H9 (cell line): ENCODE measurements at regions not wholly inside any gene's neighbourhood (a gene's known extent, or its start where the extent isn't known, plus 50 kb on each side); places are given as distances from the start of the nearest gene placed in this dataset.

Experiments used
- DNase-seq: peaks from one replicate; pipeline ENCODE4 v3.0.0-alpha.2; 2017
- H2AFZ ChIP-seq: one replicate; pipeline ENCODE4 v1.6.1; 2013; ENCODE audit warnings: mild to moderate bottlenecking, low read length, control low read depth, moderate library complexity
- H2AK5ac ChIP-seq: 2 replicates; pipeline ENCODE4 v1.6.1; 2013; ENCODE audit warnings: low read length, control low read depth, mixed read lengths; ENCODE audit not compliant: insufficient read length
- H2BK120ac ChIP-seq: one replicate; pipeline ENCODE4 v1.6.1; 2013; ENCODE audit warnings: low read depth, mild to moderate bottlenecking, low read length, control low read depth, inconsistent platforms; ENCODE audit not compliant: poor library complexity, severe bottlenecking
- H2BK12ac ChIP-seq: 2 replicates; pipeline ENCODE4 v1.6.1; 2013; ENCODE audit warnings: low read length, control low read depth, mixed read lengths, low read depth; ENCODE audit not compliant: insufficient read length
- H2BK15ac ChIP-seq: 2 replicates; pipeline ENCODE4 v1.6.1; 2013; ENCODE audit warnings: low read depth, low read length, control low read depth
- H2BK20ac ChIP-seq: one replicate; pipeline ENCODE4 v1.6.1; 2013; ENCODE audit warnings: low read depth, mild to moderate bottlenecking, low read length, control low read depth, inconsistent platforms; ENCODE audit not compliant: poor library complexity, severe bottlenecking
- H2BK5ac ChIP-seq: 2 replicates; pipeline ENCODE4 v1.6.1; 2013; ENCODE audit warnings: low read length, control low read depth, mixed read lengths; ENCODE audit not compliant: insufficient read length
- H3K14ac ChIP-seq: 2 replicates; pipeline ENCODE4 v1.6.1; 2013; ENCODE audit warnings: low read length, control low read depth; ENCODE audit not compliant: insufficient read depth
- H3K18ac ChIP-seq: 2 replicates; pipeline ENCODE4 v1.6.1; 2013; ENCODE audit warnings: low read depth, mild to moderate bottlenecking, mixed read lengths, low read length, control low read depth; ENCODE audit not compliant: insufficient read length
- H3K23ac ChIP-seq: 2 replicates; pipeline ENCODE4 v1.6.1; 2013; ENCODE audit warnings: low read length, control low read depth, mixed read lengths, low read depth; ENCODE audit not compliant: insufficient read length
- H3K23me2 ChIP-seq: 2 replicates; pipeline ENCODE4 v1.6.1; 2013; ENCODE audit warnings: low read depth, mild to moderate bottlenecking, mixed read lengths, low read length, control low read depth; ENCODE audit not compliant: insufficient read length, poor library complexity, severe bottlenecking
- H3K27ac ChIP-seq: 2 replicates; pipeline ENCODE4 v1.5.1; 2013; ENCODE audit warnings: low read length, control low read depth, mixed read lengths, low read depth; ENCODE audit not compliant: insufficient read length
- H3K27me3 ChIP-seq: 2 replicates; pipeline ENCODE4 v1.6.1; 2013; ENCODE audit warnings: low read length, control low read depth, inconsistent platforms; ENCODE audit not compliant: insufficient read depth
- H3K4ac ChIP-seq: 2 replicates; pipeline ENCODE4 v1.6.1; 2013; ENCODE audit warnings: low read depth, mild to moderate bottlenecking, control low read depth, inconsistent platforms, low read length, moderate library complexity
- H3K4me1 ChIP-seq: 2 replicates; pipeline ENCODE4 v1.6.1; 2013; ENCODE audit warnings: low read length, control low read depth, inconsistent platforms; ENCODE audit not compliant: insufficient read depth
- H3K4me2 ChIP-seq: 2 replicates; pipeline ENCODE4 v1.6.1; 2013; ENCODE audit warnings: low read length, control low read depth, mixed read lengths; ENCODE audit not compliant: insufficient read length, insufficient read depth
- H3K56ac ChIP-seq: 2 replicates; pipeline ENCODE4 v1.6.1; 2013; ENCODE audit warnings: low read depth, mild to moderate bottlenecking, mixed read lengths, low read length, control low read depth; ENCODE audit not compliant: insufficient read length
- H3K79me1 ChIP-seq: 2 replicates; pipeline ENCODE4 v1.6.1; 2013; ENCODE audit warnings: low read depth, mild to moderate bottlenecking, moderate library complexity, low read length, control low read depth, inconsistent platforms; ENCODE audit not compliant: insufficient read depth, poor library complexity, severe bottlenecking
- H3K79me2 ChIP-seq: 2 replicates; pipeline ENCODE4 v1.6.1; 2013; ENCODE audit warnings: low read length, control low read depth, inconsistent platforms; ENCODE audit not compliant: insufficient read depth
- H3K9ac ChIP-seq: 2 replicates; pipeline ENCODE4 v1.6.1; 2013; ENCODE audit warnings: low read length, control low read depth, mixed read lengths; ENCODE audit not compliant: insufficient read length; ENCODE audit errors: extremely low read depth
- H3K9me3 ChIP-seq: one replicate; pipeline ENCODE4 v1.6.1; 2013; ENCODE audit warnings: low read depth, low read length, inconsistent platforms; ENCODE audit not compliant: control insufficient read depth
- H3T11ph ChIP-seq: one replicate; pipeline ENCODE4 v1.6.1; 2013; ENCODE audit warnings: mild to moderate bottlenecking, low read length, control low read depth, inconsistent platforms
- H4K20me1 ChIP-seq: one replicate; pipeline ENCODE4 v1.6.1; 2013; ENCODE audit not compliant: control insufficient read depth, insufficient read length, insufficient read depth
- H4K5ac ChIP-seq: 2 replicates; pipeline ENCODE4 v1.6.1; 2013; ENCODE audit warnings: low read depth, mild to moderate bottlenecking, mixed read lengths, low read length, control low read depth; ENCODE audit not compliant: insufficient read length
- H4K8ac ChIP-seq: replicated peaks from 2 replicates; pipeline ENCODE4 v1.6.1; 2013; ENCODE audit warnings: low read length, control low read depth, mixed read lengths, low read depth; ENCODE audit not compliant: insufficient read length
- H4K91ac ChIP-seq: 2 replicates; pipeline ENCODE4 v1.6.1; 2013; ENCODE audit warnings: low read depth, mild to moderate bottlenecking, moderate library complexity, mixed read lengths, low read length, control low read depth; ENCODE audit not compliant: insufficient read length
- H3K27ac Mint-ChIP-seq, 3 experiments: 2 replicates in 2 of 3; 3 replicates in 1 of 3; pipeline ENCODE4 v1.8.0; 2020 to 2021; ENCODE audit warnings: mixed read lengths in 3 of 3, mild to moderate bottlenecking in 1 of 3, moderate library complexity in 1 of 3
- H3K27me3 Mint-ChIP-seq: 2 replicates; pipeline ENCODE4 v1.8.0; 2021; ENCODE audit warnings: low read depth, mild to moderate bottlenecking, moderate library complexity, mixed read lengths
- H3K36me3 Mint-ChIP-seq, 3 experiments: 2 replicates in 2 of 3; 3 replicates in 1 of 3; pipeline ENCODE4 v1.8.0; 2020 to 2021; ENCODE audit warnings: low read depth in 3 of 3, mixed read lengths in 3 of 3; ENCODE audit not compliant: insufficient read depth in 1 of 3
- H3K4me1 Mint-ChIP-seq, 2 experiments: 2 replicates each; pipeline ENCODE4 v1.8.0; 2020; ENCODE audit warnings: mixed read lengths in 2 of 2
- H3K4me3 Mint-ChIP-seq, 2 experiments: 2 replicates in 1 of 2; 3 replicates in 1 of 2; pipeline ENCODE4 v1.8.0; 2020 to 2021; ENCODE audit warnings: mild to moderate bottlenecking in 2 of 2, mixed read lengths in 2 of 2, moderate library complexity in 1 of 2
- H3K9me3 Mint-ChIP-seq, 2 experiments: 2 replicates in 1 of 2; 3 replicates in 1 of 2; pipeline ENCODE4 v1.8.0; 2020; ENCODE audit warnings: mild to moderate bottlenecking in 2 of 2, mixed read lengths in 2 of 2, moderate library complexity in 1 of 2
- CTCF ChIP-seq: fragments of 200-600 bp; sonication (generic); conservative IDR thresholded peaks from 3 replicates; pipeline ENCODE4 v1.8.0; 2021; ENCODE audit warnings: antibody characterized with exemption, mild to moderate bottlenecking
- WGBS: extraction: QIAGEN DNeasy Blood & Tissue Kit; methylation state at CpG from one replicate; pipeline ENCODE4 v1.1.7; 2013; ENCODE audit warnings: missing lambda C conversion rate, low lambda C conversion rate, mixed read lengths; ENCODE audit not compliant: insufficient read length; ENCODE audit errors: extremely low coverage; 5-methylcytosine and 5-hydroxymethylcytosine counted together

- no peak for DNase-seq
- H3K4me2 ChIP-seq, result no peak overlapping the region
- Mint-ChIP-seq H3K36me3 (peaks cover 2 to 19% (median 2%) of the 10 kb centered on the region in 3 experiments; a peak in 2 of 7 replicates), H3K27me3 (peaks cover 16% of the 10 kb centered on the region), H3K4me1 (peaks cover 34 to 35% of the 10 kb centered on the region in 2 experiments), H3K27ac (no peak overlapping the region; a peak in 1 of 7 replicates), H3K4me3 (no peak overlapping the region), H3K9me3 (peaks cover 4 to 6% of the 10 kb centered on the region in 2 experiments; a peak in 4 of 5 replicates)
- H4K8ac ChIP-seq, result no peak overlapping the region
- no peak overlapping the region for H3T11ph ChIP-seq
- H3K14ac ChIP-seq, result no peak overlapping the region
- H3K79me2 ChIP-seq, result no peaks in the 10 kb centered on the region
- H4K20me1 ChIP-seq, result no peaks in the 10 kb centered on the region
- H2AK5ac ChIP-seq, result no peak overlapping the region
- H3K23ac ChIP-seq, result no peak overlapping the region
- no peaks in the 10 kb centered on the region for H3K23me2 ChIP-seq
- H3K79me1 ChIP-seq, result no peaks in the 10 kb centered on the region
- H2AFZ ChIP-seq, result no peak overlapping the region
- no peak overlapping the region for H2BK5ac ChIP-seq
- H3K9me3 ChIP-seq, result no peaks in the 10 kb centered on the region
- H2BK120ac ChIP-seq, result no peak overlapping the region
- H2BK12ac ChIP-seq, result no peak overlapping the region
- H2BK15ac ChIP-seq, result no peak overlapping the region
- H3K56ac ChIP-seq, result no peak overlapping the region
- no peak overlapping the region for H2BK20ac ChIP-seq
- no peak overlapping the region for H3K27ac ChIP-seq
- H3K27me3 ChIP-seq, result no peaks in the 10 kb centered on the region
- H3K9ac ChIP-seq, result no peak overlapping the region
- H3K4me1 ChIP-seq, result peaks cover 2% of the 10 kb centered on the region; the same call in 1 of the 2 replicates
- TF ChIP-seq CTCF, result no peak
- no peak overlapping the region for H3K4ac ChIP-seq
- WGBS, result no CpG with 5 or more reads among the region's 2 CpGs
- no peak overlapping the region for H4K91ac ChIP-seq
- no peak overlapping the region for H4K5ac ChIP-seq
- no peak overlapping the region for H3K18ac ChIP-seq
Measured at GRCh38 chr4:15153662-15154061, 151.4 kb downstream of the CPEB2 start.
